K562 (cell line): ENCODE measurements at regions not wholly inside any gene's neighbourhood (a gene's known extent, or its start where the extent isn't known, plus 50 kb on each side); places are given as distances from the start of the nearest gene placed in this dataset.

Experiments
- CBX8 ChIP-seq: fragments of 200-600 bp; sonication (generic); IDR thresholded peaks from 2 replicates; pipeline ENCODE4 v1.6.1; 2012; ENCODE audit warnings: borderline replicate concordance, mixed run types, low read depth, mild to moderate bottlenecking, moderate library complexity, mixed read lengths, low read length, control low read depth, inconsistent platforms; ENCODE audit not compliant: poor library complexity, severe bottlenecking; ENCODE audit errors: extremely low read depth
- ZNF318 ChIP-seq, 2 experiments: fragments of 450-650 bp; IDR thresholded peaks; 2 replicates each; pipeline ENCODE4 v1.6.1; 2016; ENCODE audit warnings: mild to moderate bottlenecking in 2 of 2, borderline replicate concordance in 1 of 2, low read depth in 1 of 2, moderate library complexity in 1 of 2
- ZNF507 ChIP-seq: conservative IDR thresholded peaks from 2 replicates; pipeline ENCODE4 v1.6.1; 2017; ENCODE audit warnings: missing genetic modification characterization, missing compliant biosample characterization
- ZNF589 ChIP-seq: fragments of 200-800 bp; sonication (Bioruptor generic); IDR thresholded peaks from 2 replicates; pipeline ENCODE4 v1.6.1; 2016; ENCODE audit warnings: low read depth, missing genetic modification characterization, missing compliant biosample characterization
- TF ChIP-seq, protein P1 (sequence below): fragments of 450-650 bp; IDR thresholded peaks from 2 replicates; pipeline ENCODE4 v1.6.1; 2016; ENCODE audit warnings: missing biosample characterization, missing genetic modification characterization
- TF ChIP-seq, protein P2 (sequence below), 2 experiments: IDR thresholded peaks; 2 replicates each; pipeline ENCODE4 v1.6.1; 2012; ENCODE audit warnings: improper control_type of control experiment in 2 of 2, low read depth in 2 of 2, low read length in 2 of 2, borderline replicate concordance in 1 of 2

DNA sequence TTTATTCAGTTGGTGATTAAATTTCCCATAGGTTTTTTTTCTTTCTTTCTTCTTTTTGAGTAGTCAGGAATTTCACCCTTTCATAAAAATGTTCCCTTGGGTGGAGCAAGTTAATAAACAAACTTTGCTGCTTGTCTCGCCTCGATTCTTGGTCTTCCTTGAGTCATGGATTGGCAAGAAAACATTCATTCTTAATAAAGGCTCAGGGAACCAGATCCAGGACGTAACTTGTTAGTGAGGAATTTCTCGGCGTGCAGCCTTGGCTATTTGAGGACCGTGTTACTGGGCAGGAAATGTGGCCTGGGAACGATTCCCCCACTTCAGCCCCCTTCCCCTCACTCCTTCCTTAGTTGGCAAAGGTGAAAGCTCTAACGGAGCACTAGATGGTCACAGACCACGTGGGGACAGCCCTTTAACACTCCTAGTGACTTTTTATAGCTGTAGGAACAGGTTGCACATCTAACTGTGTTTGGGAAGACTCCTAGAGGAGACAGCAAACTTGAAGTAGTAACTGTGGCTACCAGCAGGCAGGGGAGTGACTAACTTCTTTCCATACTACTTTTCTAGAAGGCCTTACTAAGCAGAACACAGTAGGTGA, 106.8 kb downstream of the UCHL1 start (continued):
- TF ChIP-seq ZNF318 (IDR thresholded peaks at IDR 0.05; ENCODE audit: borderline replicate concordance in 1 of 2, low read depth in 1 of 2) (no peak), CBX8 (no peak), ZNF589 (no peak), ZNF507 (tag) (no peak)
- TF ChIP-seq, protein P1, sequence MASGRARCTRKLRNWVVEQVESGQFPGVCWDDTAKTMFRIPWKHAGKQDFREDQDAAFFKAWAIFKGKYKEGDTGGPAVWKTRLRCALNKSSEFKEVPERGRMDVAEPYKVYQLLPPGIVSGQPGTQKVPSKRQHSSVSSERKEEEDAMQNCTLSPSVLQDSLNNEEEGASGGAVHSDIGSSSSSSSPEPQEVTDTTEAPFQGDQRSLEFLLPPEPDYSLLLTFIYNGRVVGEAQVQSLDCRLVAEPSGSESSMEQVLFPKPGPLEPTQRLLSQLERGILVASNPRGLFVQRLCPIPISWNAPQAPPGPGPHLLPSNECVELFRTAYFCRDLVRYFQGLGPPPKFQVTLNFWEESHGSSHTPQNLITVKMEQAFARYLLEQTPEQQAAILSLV, result no peak
- TF ChIP-seq, protein P2, sequence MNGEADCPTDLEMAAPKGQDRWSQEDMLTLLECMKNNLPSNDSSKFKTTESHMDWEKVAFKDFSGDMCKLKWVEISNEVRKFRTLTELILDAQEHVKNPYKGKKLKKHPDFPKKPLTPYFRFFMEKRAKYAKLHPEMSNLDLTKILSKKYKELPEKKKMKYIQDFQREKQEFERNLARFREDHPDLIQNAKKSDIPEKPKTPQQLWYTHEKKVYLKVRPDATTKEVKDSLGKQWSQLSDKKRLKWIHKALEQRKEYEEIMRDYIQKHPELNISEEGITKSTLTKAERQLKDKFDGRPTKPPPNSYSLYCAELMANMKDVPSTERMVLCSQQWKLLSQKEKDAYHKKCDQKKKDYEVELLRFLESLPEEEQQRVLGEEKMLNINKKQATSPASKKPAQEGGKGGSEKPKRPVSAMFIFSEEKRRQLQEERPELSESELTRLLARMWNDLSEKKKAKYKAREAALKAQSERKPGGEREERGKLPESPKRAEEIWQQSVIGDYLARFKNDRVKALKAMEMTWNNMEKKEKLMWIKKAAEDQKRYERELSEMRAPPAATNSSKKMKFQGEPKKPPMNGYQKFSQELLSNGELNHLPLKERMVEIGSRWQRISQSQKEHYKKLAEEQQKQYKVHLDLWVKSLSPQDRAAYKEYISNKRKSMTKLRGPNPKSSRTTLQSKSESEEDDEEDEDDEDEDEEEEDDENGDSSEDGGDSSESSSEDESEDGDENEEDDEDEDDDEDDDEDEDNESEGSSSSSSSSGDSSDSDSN (IDR thresholded peaks at IDR 0.05; ENCODE audit: borderline replicate concordance in 1 of 2, low read depth in 2 of 2, low read length in 2 of 2), result no peak
